OCI-LY3 (cell line): ENCODE measurements at regions not wholly inside any gene's neighbourhood (a gene's known extent, or its start where the extent isn't known, plus 50 kb on each side); places are given as distances from the start of the nearest gene placed in this dataset.

Experiments
- EZH2phosphoT487 ChIP-seq: fragments of 200-600 bp; shearing (Covaris generic); IDR thresholded peaks from 2 replicates; pipeline ENCODE4 v1.6.1; 2018; ENCODE audit warnings: antibody characterized with exemption, mixed run types, low read depth
- TF ChIP-seq, protein P1 (sequence below): fragments of 200-600, 300-600 bp; sonication (generic); IDR thresholded peaks from 2 replicates; pipeline ENCODE4 v1.5.1; 2014; ENCODE audit warnings: antibody characterized with exemption, low read length, low read depth

DNA sequence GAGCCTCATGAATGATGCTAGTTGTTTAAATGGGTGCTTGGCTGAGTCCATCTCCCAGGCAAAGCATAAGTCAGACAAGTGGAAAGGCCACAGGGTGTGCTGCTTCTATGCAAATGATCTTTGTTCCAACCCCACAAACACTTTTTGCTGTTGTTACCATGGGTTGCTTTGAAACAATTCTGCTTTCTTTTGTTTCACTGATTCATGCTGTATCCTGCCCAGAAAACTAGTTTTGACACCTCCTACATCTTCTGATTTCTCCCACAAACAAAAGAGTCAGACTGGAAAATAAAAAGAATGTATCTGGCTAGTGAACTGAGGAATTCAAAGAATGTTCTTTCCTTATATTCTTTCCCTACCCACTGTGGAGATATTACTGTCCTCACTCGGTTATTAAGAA, 298.6 kb downstream of the DIRAS2 start:
- TF ChIP-seq, protein P1, sequence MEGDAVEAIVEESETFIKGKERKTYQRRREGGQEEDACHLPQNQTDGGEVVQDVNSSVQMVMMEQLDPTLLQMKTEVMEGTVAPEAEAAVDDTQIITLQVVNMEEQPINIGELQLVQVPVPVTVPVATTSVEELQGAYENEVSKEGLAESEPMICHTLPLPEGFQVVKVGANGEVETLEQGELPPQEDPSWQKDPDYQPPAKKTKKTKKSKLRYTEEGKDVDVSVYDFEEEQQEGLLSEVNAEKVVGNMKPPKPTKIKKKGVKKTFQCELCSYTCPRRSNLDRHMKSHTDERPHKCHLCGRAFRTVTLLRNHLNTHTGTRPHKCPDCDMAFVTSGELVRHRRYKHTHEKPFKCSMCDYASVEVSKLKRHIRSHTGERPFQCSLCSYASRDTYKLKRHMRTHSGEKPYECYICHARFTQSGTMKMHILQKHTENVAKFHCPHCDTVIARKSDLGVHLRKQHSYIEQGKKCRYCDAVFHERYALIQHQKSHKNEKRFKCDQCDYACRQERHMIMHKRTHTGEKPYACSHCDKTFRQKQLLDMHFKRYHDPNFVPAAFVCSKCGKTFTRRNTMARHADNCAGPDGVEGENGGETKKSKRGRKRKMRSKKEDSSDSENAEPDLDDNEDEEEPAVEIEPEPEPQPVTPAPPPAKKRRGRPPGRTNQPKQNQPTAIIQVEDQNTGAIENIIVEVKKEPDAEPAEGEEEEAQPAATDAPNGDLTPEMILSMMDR = no peak
- no peak for TF ChIP-seq EZH2phosphoT487
